Smooth muscle cell of the brain vasculature (primary cell): ENCODE measurements at regions not wholly inside any gene's neighbourhood (a gene's known extent, or its start where the extent isn't known, plus 50 kb on each side); places are given as distances from the start of the nearest gene placed in this dataset.
A peak's percentile ranks its signal among the peaks of the same experiment; 100 is the strongest.
"Not testable (repeated sequence)": the region's sequence is repeated elsewhere in the genome, so short reads cannot be mapped to it uniquely, and the experiment has no call there.

ENCODE experiments used
- DNase-seq: peaks from one replicate; pipeline ENCODE4 v3.0.0-alpha.2; 2012; ENCODE audit warnings: low read depth, low spot score

- DNase-seq: not testable (repeated sequence)
Observed at GRCh38 chr1:148432318-148432717, 50.8 kb downstream of the PPIAL4G start.

- not testable (repeated sequence) for DNase-seq
Observed at GRCh38 chr1:148429856-148430255, 53.2 kb downstream of the PPIAL4G start.

GRCh38 chr1:148426940-148427611 lies 56.0 kb downstream of the PPIAL4G start:
- DNase-seq: not testable (repeated sequence)

- not testable (repeated sequence) for DNase-seq
Observed at GRCh38 chr1:148426385-148426784, 56.7 kb downstream of the PPIAL4G start.

GRCh38 chr1:148424143-148425003 lies 58.7 kb downstream of the PPIAL4G start:
- not testable (repeated sequence) for DNase-seq

GRCh38 chr1:148422921-148423320 lies 60.2 kb downstream of the PPIAL4G start:
- not testable (repeated sequence) for DNase-seq

- not testable (repeated sequence) for DNase-seq
Observed at GRCh38 chr1:148417241-148417640, 65.9 kb downstream of the PPIAL4G start.

- DNase-seq: not testable (repeated sequence)
Observed at GRCh38 chr1:148413385-148413784, 69.7 kb downstream of the PPIAL4G start.

- DNase-seq: not testable (repeated sequence)
Observed at GRCh38 chr1:148404786-148405568, 78.1 kb downstream of the PPIAL4G start.

GRCh38 chr1:148403925-148404324 lies 79.2 kb downstream of the PPIAL4G start:
- not testable (repeated sequence) for DNase-seq

- DNase-seq: not testable (repeated sequence)
Observed at GRCh38 chr1:148403085-148403456, 80.0 kb downstream of the PPIAL4G start.

- not testable (repeated sequence) for DNase-seq
Observed at GRCh38 chr1:148402152-148403084, 80.7 kb downstream of the PPIAL4G start.

GRCh38 chr1:148397516-148397915 lies 85.6 kb downstream of the PPIAL4G start:
- not testable (repeated sequence) for DNase-seq

GRCh38 chr1:148392505-148392904 lies 90.6 kb downstream of the PPIAL4G start:
- DNase-seq: not testable (repeated sequence)

- not testable (repeated sequence) for DNase-seq
Observed at GRCh38 chr1:148391323-148391722, 91.8 kb downstream of the PPIAL4G start.

GRCh38 chr1:148389027-148389339 lies 94.1 kb downstream of the PPIAL4G start:
- DNase-seq: no peak

- DNase-seq: peak; percentile 82
Observed at GRCh38 chr1:148388260-148389026, 94.7 kb downstream of the PPIAL4G start.

- DNase-seq: not testable (repeated sequence)
Observed at GRCh38 chr1:148387949-148388259, 95.2 kb downstream of the PPIAL4G start.

GRCh38 chr1:148387122-148387948 lies 95.8 kb downstream of the PPIAL4G start:
- not testable (repeated sequence) for DNase-seq
